Gastrocnemius medialis (tissue), 4 donors: ENCODE measurements at regions not wholly inside any gene's neighbourhood (a gene's known extent, or its start where the extent isn't known, plus 50 kb on each side); places are given as distances from the start of the nearest gene placed in this dataset.

Experiments used
- ATAC-seq, 2 donors: fragments of 150-250 bp; one replicate each; pipeline ENCODE4 v1.9.1; 2016
- DNase-seq, 2 donors: peaks; one replicate each; pipeline ENCODE4 v3.0.0-alpha.2; 2019
- H3K27ac ChIP-seq, 4 donors: fragments of 200-600 bp; sonication (generic); 1 replicate in 1 of 4; 2 replicates in 3 of 4; pipeline ENCODE4 v1.5.1; 2016 to 2018; ENCODE audit warnings: mild to moderate bottlenecking in 2 of 4, moderate library complexity in 1 of 4
- H3K27me3 ChIP-seq, 3 donors: fragments of 200-600 bp; sonication (generic) in 2 of 3; 1 replicate in 1 of 3; 2 replicates in 2 of 3; pipeline versions ENCODE4 v1.5.1 to v1.6.0; 2016 to 2019; ENCODE audit warnings: mild to moderate bottlenecking in 1 of 3, moderate library complexity in 1 of 3
- H3K36me3 ChIP-seq, 2 donors: fragments of 200-600 bp; sonication (generic) in 1 of 2; one replicate each; pipeline ENCODE4 v1.5.1; 2017 to 2018
- H3K4me1 ChIP-seq, 2 donors: fragments of 200-600 bp; sonication (generic) in 1 of 2; one replicate each; pipeline ENCODE4 v1.5.1; 2016 to 2017; ENCODE audit warnings: mild to moderate bottlenecking in 2 of 2
- H3K4me3 ChIP-seq, 4 donors: fragments of 200-600 bp; sonication (generic) in 3 of 4; 1 replicate in 1 of 4; 2 replicates in 3 of 4; pipeline ENCODE4 v1.5.1; 2016 to 2019; ENCODE audit warnings: mild to moderate bottlenecking in 2 of 4
- H3K9me3 ChIP-seq, 3 donors: fragments of 200-600 bp; sonication (generic) in 2 of 3; 1 replicate in 1 of 3; 2 replicates in 2 of 3; pipeline ENCODE4 v1.5.1; 2016 to 2019
- CTCF ChIP-seq, 5 experiments: fragments of 450-650 bp in 3 of 5; fragments of 200-600 bp in 2 of 5; sonication (generic) in 2 of 5; IDR thresholded peaks in 4 of 5; conservative IDR thresholded peaks in 1 of 5; 1 replicate in 4 of 5; 2 replicates in 1 of 5; pipeline ENCODE4 v1.5.1; 2016 to 2019; ENCODE audit warnings: antibody characterized with exemption in 5 of 5, mild to moderate bottlenecking in 3 of 5, moderate library complexity in 3 of 5
- POLR2A ChIP-seq, 2 donors: fragments of 450-650 bp; IDR thresholded peaks; one replicate each; pipeline ENCODE4 v1.6.1; 2017; ENCODE audit warnings: antibody characterized with exemption in 2 of 2, mild to moderate bottlenecking in 2 of 2, moderate library complexity in 2 of 2
- in situ Hi-C, 4 donors: fragments of 200-750 bp; cut with MboI; loops; one replicate each; pipeline versions ENCODE4 v1.15.0 to v1.8.0; 2017; ENCODE audit warnings: low sequenced_read_pairs in 4 of 4
- intact Hi-C: fragments of 100-400 bp; cut with DNase I; formaldehyde crosslinking; loops from one replicate; pipeline ENCODE4 v1.15.1; 2023; ENCODE audit warnings: low total_unique reads

DNA sequence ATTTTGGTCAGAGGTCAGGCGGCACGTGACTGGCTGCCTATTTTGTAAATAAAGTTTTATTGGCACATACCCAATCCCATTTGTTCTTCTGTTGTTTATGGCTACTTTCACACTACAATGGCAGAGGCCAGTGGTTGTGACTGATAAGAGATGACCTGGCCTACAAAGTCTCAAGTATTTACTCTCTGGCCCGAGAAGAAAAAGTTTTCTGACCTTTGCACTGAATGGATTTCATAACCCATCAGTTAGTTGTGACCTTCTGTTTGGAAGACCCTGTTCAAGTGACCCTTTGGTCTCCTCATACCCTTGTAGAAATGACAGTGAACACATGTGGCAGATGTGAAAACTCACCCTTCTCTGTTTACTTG is 121.4 kb upstream of the MGAT5 start:
- no peaks in the 10 kb centered on the region for H3K36me3 ChIP-seq
- H3K27me3 ChIP-seq: peaks cover 0 to 6% (median 5%) of the 10 kb centered on the region in 3 donors
- no peak overlapping the region for H3K27ac ChIP-seq
- no peak for TF ChIP-seq CTCF (IDR thresholded peaks at IDR 0.05 in 4 of 5, conservative IDR thresholded peaks at IDR 0.05 in 1 of 5)
- TF ChIP-seq POLR2A (IDR thresholded peaks at IDR 0.05): no peak
- no peak for ATAC-seq
- in situ Hi-C loops (no loop called here), intact Hi-C loops (no loop called here)
- H3K9me3 ChIP-seq: no peaks in the 10 kb centered on the region
- no peak for DNase-seq
- H3K4me1 ChIP-seq: peaks cover 8 to 14% of the 10 kb centered on the region in 2 donors
- no peak overlapping the region for H3K4me3 ChIP-seq

DNA sequence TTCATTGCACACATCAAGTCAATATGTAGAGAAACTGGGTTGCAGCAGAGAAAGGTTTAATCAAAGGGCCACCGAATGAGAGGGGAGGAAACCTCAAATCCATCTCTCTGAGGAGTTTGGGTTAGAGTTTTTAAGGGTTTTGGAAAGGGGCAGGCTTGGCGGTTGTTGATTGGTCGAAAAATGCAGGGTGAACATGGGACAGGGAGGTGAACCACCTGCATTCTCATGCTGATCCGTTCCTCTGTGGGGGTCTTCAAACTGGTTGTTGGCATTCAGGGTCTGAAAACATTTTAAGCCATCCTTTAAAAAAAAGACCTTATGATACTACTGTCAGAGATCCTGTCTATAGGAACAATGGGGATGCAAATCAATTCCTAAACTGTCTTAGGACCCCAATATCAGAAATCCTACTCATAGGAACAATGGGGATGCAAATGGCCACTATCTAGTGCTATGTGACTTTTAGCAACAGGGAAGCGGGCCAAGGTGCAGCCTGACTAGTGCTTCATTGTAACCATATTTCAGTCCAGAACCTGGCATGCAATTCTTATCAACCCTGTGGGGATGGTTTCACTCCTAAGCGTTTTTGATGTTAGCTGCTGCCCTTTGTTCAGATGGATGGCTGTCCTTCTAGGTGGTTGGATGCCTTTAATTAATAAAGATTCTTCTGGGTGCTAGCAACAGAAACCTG is 120.1 kb upstream of the MGAT5 start:
- Histone ChIP-seq H3K36me3 (no peaks in the 10 kb centered on the region), H3K4me1 (peaks cover 21 to 27% of the 10 kb centered on the region in 2 donors), H3K27ac (no peak overlapping the region), H3K9me3 (no peaks in the 10 kb centered on the region), H3K4me3 (no peak overlapping the region), H3K27me3 (peaks cover 0 to 6% (median 5%) of the 10 kb centered on the region in 3 donors)
- TF ChIP-seq CTCF (IDR thresholded peaks at IDR 0.05 in 4 of 5, conservative IDR thresholded peaks at IDR 0.05 in 1 of 5): no peak
- TF ChIP-seq POLR2A (IDR thresholded peaks at IDR 0.05): no peak
- DNase-seq (no peak), ATAC-seq (no peak)
- intact Hi-C loops: no loop called here
- in situ Hi-C loops: no loop called here

DNA sequence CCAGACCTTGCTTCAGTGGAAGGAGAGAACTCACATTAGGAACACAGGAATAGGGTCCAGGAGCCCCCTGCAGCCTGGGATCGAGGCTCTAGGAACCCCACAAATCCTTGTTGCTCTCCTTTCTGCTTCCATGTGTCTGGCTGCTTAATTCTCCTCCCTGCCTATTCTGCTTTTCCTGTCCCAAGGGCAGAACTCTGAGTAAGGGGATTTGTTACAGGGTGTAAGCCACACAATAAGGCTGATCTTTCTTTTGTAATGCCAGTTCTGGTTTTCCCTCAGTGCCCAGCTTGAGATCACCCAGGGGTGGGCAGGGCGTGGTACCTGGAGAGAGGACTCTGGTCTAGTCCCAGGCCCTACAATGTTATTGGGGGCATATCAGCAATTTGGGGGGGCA is 119.6 kb upstream of the MGAT5 start:
- peaks cover 0 to 6% (median 5%) of the 10 kb centered on the region in 3 donors for H3K27me3 ChIP-seq
- TF ChIP-seq POLR2A (IDR thresholded peaks at IDR 0.05) (no peak), CTCF (IDR thresholded peaks at IDR 0.05 in 4 of 5, conservative IDR thresholded peaks at IDR 0.05 in 1 of 5) (no peak)
- no peak overlapping the region for H3K27ac ChIP-seq
- intact Hi-C loops (no loop called here), in situ Hi-C loops (no loop called here)
- peaks cover 27 to 32% of the 10 kb centered on the region in 2 donors for H3K4me1 ChIP-seq
- H3K4me3 ChIP-seq: no peak overlapping the region
- H3K9me3 ChIP-seq: no peaks in the 10 kb centered on the region
- DNase-seq (no peak), ATAC-seq (no peak)
- no peaks in the 10 kb centered on the region for H3K36me3 ChIP-seq

DNA sequence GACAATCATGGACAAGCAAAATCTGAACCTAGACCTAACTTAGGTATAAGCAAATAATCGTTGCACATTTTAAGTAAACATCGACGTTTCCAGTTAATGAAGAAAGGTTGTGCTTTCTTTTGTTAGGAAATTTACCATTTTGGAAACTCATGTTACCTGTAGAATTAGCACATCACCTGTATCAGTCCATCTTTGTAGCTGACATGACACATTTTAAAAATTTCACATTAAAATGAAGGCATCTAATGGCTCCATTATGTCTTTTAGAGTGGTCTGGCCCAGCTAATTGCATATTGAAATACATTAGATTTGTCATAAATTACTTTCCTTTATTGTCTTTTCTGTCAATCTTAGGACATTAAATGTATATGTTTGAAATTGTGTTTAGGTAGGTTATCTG is 119.0 kb upstream of the MGAT5 start:
- no peak overlapping the region for H3K4me3 ChIP-seq
- intact Hi-C loops (no loop called here), in situ Hi-C loops (no loop called here)
- H3K27me3 ChIP-seq: peaks cover 0 to 6% (median 5%) of the 10 kb centered on the region in 3 donors
- no peaks in the 10 kb centered on the region for H3K36me3 ChIP-seq
- no peak for TF ChIP-seq POLR2A (IDR thresholded peaks at IDR 0.05)
- TF ChIP-seq CTCF (IDR thresholded peaks at IDR 0.05 in 4 of 5, conservative IDR thresholded peaks at IDR 0.05 in 1 of 5): no peak
- H3K9me3 ChIP-seq: no peaks in the 10 kb centered on the region
- peaks cover 32 to 38% of the 10 kb centered on the region in 2 donors for H3K4me1 ChIP-seq
- no peak for DNase-seq
- no peak overlapping the region for H3K27ac ChIP-seq
- ATAC-seq: no peak

DNA sequence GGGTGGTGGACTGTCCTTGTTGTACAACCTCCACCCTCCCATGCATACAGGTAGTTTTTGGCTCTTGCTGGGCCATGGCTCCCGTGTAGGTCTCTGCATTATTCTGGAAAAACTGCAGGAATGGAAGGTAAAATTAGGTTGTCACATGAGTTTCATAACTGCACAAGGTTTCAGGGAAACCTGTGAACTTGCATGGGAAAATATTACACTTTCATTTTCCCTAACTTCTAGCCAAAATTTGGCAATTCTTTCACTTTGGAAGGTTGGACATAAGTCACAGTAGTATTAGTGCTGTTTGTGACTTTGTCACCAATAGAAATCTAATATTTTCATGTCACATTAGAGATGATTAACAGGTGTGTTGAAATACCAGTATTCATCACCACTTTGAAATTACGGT is 118.1 kb upstream of the MGAT5 start:
- H3K4me1 ChIP-seq: peaks cover 35 to 46% of the 10 kb centered on the region in 2 donors
- intact Hi-C loops: no loop called here
- H3K27me3 ChIP-seq: peaks cover 0 to 6% (median 5%) of the 10 kb centered on the region in 3 donors
- TF ChIP-seq POLR2A (IDR thresholded peaks at IDR 0.05) (no peak), CTCF (IDR thresholded peaks at IDR 0.05 in 4 of 5, conservative IDR thresholded peaks at IDR 0.05 in 1 of 5) (no peak)
- DNase-seq: no peak
- no peaks in the 10 kb centered on the region for H3K9me3 ChIP-seq
- no peak overlapping the region for H3K27ac ChIP-seq
- in situ Hi-C loops: no loop called here
- no peak overlapping the region for H3K4me3 ChIP-seq
- H3K36me3 ChIP-seq: no peaks in the 10 kb centered on the region
- ATAC-seq: no peak
